ENCODE measurements at regions not wholly inside any gene's neighbourhood (a gene's known extent, or its start where the extent isn't known, plus 50 kb on each side); places are given as distances from the start of the nearest gene placed in this dataset.

DNA sequence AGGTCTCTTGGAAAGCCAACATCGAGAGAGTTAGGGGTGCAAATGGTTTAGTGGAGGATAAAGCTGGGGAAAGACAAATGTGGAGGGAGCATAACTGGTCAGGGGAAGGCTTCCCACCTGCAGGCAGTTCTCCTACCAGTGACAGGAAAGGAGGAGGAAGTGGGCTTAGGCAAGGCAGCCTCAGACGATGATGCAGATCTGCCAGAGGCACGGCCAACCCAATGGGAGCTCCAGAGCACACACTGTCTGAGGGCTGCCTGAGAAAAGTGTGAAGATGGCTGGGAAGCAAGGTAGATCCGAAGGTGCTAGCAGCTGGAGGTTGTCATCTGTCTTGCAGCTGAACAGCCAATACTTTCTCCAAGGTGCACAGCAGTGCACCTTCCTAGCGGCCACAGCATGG, 178.8 kb downstream of the C7orf25 start:
- TF ChIP-seq, protein P1, sequence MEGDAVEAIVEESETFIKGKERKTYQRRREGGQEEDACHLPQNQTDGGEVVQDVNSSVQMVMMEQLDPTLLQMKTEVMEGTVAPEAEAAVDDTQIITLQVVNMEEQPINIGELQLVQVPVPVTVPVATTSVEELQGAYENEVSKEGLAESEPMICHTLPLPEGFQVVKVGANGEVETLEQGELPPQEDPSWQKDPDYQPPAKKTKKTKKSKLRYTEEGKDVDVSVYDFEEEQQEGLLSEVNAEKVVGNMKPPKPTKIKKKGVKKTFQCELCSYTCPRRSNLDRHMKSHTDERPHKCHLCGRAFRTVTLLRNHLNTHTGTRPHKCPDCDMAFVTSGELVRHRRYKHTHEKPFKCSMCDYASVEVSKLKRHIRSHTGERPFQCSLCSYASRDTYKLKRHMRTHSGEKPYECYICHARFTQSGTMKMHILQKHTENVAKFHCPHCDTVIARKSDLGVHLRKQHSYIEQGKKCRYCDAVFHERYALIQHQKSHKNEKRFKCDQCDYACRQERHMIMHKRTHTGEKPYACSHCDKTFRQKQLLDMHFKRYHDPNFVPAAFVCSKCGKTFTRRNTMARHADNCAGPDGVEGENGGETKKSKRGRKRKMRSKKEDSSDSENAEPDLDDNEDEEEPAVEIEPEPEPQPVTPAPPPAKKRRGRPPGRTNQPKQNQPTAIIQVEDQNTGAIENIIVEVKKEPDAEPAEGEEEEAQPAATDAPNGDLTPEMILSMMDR (IDR thresholded peaks at IDR 0.05; ENCODE audit: poor library complexity, severe bottlenecking), result no peak
- TF ChIP-seq EP300 (conservative IDR thresholded peaks at IDR 0.05; ENCODE audit: poor library complexity, severe bottlenecking), result no peak
- TF ChIP-seq EZH2 (IDR thresholded peaks at IDR 0.05; ENCODE audit: borderline replicate concordance, insufficient read depth, low read length, poor library complexity, severe bottlenecking), result no peak
- TF ChIP-seq POLR2AphosphoS5 (IDR thresholded peaks at IDR 0.05), result no peak
- TF ChIP-seq SMC3 (conservative IDR thresholded peaks at IDR 0.05; ENCODE audit: poor library complexity), result no peak

Data from neural cell (in vitro differentiated cells).